HL-60 (cell line): ENCODE measurements at regions not wholly inside any gene's neighbourhood (a gene's known extent, or its start where the extent isn't known, plus 50 kb on each side); places are given as distances from the start of the nearest gene placed in this dataset.

Experiments
- DNase-seq, 2 experiments: peaks; one replicate each; pipeline ENCODE4 v3.0.0-alpha.2; 2010 to 2020; ENCODE audit warnings: low read depth in 1 of 2, low spot score in 1 of 2
- H3K27ac ChIP-seq: fragments of 250-450 bp; sonication (Bioruptor Pico); replicated peaks from 2 replicates; pipeline ENCODE4 v1.5.1; 2020; ENCODE audit warnings: mild to moderate bottlenecking, moderate library complexity
- H3K27me3 ChIP-seq: fragments of 250-450 bp; sonication (Bioruptor Pico); 2 replicates; pipeline ENCODE4 v1.5.1; 2021; ENCODE audit warnings: mild to moderate bottlenecking, moderate library complexity; ENCODE audit not compliant: insufficient read depth, poor library complexity, severe bottlenecking
- H3K4me3 ChIP-seq: replicated peaks from 2 replicates; pipeline ENCODE4 v1.5.1; 2011; ENCODE audit warnings: mild to moderate bottlenecking, control low read depth, low read length; ENCODE audit not compliant: insufficient read depth
- GABPA ChIP-seq: IDR thresholded peaks from 2 replicates; pipeline ENCODE4 v1.6.1; 2012; ENCODE audit warnings: low read depth
- POLR2AphosphoS5 ChIP-seq: IDR thresholded peaks from 2 replicates; pipeline ENCODE4 v1.6.1; 2012; ENCODE audit warnings: low read depth
- SPI1 ChIP-seq: IDR thresholded peaks from 2 replicates; pipeline ENCODE4 v1.6.1; 2012; ENCODE audit warnings: low read depth, mild to moderate bottlenecking, borderline replicate concordance
- TF ChIP-seq, protein P1 (sequence below): IDR thresholded peaks from 2 replicates; pipeline ENCODE4 v1.6.1; 2012; ENCODE audit warnings: low read depth; ENCODE audit not compliant: insufficient replicate concordance
- TF ChIP-seq, protein P2 (sequence below): IDR thresholded peaks from one replicate; pipeline ENCODE4 v1.5.1; 2011; ENCODE audit warnings: low read length, control low read depth, inconsistent platforms; ENCODE audit not compliant: insufficient read depth

DNA sequence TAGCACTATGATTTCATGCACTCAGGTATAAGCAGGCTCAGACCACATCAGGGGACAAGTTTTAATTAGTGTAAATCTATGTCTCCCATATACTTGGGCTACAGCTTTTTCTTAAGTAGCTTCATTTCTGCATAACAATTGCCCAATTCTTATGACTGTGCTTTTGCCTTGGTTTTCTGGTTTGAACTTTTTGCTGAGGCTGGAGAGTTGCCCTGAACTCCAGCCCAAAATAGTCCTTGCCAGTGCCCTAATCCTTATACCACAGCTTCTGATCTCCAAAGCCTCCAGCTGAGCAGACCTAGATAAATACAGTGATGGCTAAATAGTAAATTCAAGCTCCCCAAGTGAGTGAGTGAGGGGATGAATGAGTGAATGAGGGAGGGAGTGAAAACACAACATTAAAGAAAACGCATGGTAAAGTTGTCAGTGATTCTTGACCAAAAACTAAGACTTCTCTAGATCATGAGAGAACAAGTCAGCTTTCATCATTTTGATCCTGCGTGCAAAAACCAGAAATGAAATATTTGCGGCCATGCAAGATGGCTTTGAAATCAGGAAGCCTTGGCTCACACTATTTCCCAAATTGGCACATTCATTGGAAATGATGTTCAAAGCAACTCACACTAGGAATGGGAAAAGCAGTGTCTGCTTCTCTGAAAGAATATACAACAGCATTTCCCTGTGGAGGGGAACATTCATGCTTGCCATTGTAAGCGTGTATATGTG lies 437.1 kb upstream of the CTSO start:
- no peak for DNase-seq
- Histone ChIP-seq H3K4me3 (no peak overlapping the region), H3K27me3 (no peaks in the 10 kb centered on the region), H3K27ac (no peak overlapping the region)
- TF ChIP-seq, protein P1, sequence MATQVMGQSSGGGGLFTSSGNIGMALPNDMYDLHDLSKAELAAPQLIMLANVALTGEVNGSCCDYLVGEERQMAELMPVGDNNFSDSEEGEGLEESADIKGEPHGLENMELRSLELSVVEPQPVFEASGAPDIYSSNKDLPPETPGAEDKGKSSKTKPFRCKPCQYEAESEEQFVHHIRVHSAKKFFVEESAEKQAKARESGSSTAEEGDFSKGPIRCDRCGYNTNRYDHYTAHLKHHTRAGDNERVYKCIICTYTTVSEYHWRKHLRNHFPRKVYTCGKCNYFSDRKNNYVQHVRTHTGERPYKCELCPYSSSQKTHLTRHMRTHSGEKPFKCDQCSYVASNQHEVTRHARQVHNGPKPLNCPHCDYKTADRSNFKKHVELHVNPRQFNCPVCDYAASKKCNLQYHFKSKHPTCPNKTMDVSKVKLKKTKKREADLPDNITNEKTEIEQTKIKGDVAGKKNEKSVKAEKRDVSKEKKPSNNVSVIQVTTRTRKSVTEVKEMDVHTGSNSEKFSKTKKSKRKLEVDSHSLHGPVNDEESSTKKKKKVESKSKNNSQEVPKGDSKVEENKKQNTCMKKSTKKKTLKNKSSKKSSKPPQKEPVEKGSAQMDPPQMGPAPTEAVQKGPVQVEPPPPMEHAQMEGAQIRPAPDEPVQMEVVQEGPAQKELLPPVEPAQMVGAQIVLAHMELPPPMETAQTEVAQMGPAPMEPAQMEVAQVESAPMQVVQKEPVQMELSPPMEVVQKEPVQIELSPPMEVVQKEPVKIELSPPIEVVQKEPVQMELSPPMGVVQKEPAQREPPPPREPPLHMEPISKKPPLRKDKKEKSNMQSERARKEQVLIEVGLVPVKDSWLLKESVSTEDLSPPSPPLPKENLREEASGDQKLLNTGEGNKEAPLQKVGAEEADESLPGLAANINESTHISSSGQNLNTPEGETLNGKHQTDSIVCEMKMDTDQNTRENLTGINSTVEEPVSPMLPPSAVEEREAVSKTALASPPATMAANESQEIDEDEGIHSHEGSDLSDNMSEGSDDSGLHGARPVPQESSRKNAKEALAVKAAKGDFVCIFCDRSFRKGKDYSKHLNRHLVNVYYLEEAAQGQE = no peak
- TF ChIP-seq, protein P2, sequence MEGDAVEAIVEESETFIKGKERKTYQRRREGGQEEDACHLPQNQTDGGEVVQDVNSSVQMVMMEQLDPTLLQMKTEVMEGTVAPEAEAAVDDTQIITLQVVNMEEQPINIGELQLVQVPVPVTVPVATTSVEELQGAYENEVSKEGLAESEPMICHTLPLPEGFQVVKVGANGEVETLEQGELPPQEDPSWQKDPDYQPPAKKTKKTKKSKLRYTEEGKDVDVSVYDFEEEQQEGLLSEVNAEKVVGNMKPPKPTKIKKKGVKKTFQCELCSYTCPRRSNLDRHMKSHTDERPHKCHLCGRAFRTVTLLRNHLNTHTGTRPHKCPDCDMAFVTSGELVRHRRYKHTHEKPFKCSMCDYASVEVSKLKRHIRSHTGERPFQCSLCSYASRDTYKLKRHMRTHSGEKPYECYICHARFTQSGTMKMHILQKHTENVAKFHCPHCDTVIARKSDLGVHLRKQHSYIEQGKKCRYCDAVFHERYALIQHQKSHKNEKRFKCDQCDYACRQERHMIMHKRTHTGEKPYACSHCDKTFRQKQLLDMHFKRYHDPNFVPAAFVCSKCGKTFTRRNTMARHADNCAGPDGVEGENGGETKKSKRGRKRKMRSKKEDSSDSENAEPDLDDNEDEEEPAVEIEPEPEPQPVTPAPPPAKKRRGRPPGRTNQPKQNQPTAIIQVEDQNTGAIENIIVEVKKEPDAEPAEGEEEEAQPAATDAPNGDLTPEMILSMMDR = no peak
- no peak for TF ChIP-seq SPI1
- TF ChIP-seq POLR2AphosphoS5 = no peak
- no peak for TF ChIP-seq GABPA

DNA sequence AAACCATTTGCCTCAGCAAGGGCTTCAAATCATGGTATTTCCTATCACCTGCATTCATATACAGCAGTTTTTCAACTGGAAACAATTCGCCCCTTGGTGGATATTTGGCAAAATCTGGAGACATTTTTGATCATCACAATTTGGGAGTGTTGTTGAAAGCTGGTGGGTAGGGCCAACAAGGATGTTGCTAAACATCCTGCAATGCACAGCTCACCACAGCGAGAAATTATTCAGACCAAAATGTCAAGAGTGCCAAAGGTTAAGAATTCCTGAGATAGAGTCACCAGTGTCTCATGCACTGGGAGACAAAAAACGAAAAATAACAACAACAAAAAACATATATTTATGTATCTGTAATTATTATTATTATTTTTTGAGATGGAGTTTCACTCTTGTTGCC lies 435.2 kb upstream of the CTSO start:
- no peak overlapping the region for H3K4me3 ChIP-seq
- H3K27ac ChIP-seq = no peak overlapping the region
- H3K27me3 ChIP-seq = no peaks in the 10 kb centered on the region
- TF ChIP-seq, protein P2 = no peak
- no peak for TF ChIP-seq POLR2AphosphoS5
- no peak for TF ChIP-seq GABPA
- TF ChIP-seq SPI1 = no peak
- TF ChIP-seq, protein P1 = no peak
- DNase-seq = no peak

DNA sequence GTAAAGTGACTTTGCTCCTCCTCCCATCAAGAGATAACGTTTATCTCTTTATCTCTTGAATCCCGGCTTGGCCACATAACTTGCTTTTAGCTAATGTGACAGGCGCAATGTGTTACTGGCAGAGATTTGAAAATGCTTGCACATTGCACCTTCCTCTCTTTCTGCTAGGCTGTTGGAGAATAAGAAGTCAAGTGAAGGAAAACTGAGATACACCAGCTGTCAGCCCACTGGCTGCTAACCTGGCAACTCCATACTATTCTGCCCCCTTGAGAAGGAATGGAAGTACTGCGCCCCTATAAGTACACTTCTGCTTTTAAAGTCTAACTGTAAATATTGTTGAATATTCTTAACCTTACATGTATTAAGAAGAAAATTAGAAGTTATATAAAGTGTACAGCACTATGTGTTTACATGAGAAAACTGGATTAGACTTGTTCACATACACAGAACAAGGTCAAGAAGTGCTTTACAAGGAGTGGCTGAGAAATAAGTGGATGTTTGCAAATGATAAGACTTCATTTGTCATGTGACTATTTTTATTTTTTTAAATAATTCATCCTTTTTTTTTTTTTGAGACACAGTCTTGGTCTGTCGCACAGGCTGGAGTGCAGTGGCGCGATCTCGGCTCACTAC lies 424.5 kb upstream of the CTSO start:
- H3K27me3 ChIP-seq = no peaks in the 10 kb centered on the region
- no peak overlapping the region for H3K27ac ChIP-seq
- DNase-seq = no peak
- peak; percentile 73; the same call in 1 of the 2 replicates for TF ChIP-seq SPI1
- TF ChIP-seq, protein P2 = peak; percentile 6
- TF ChIP-seq, protein P1 = no peak
- no peak for TF ChIP-seq GABPA
- TF ChIP-seq POLR2AphosphoS5 = no peak
- no peak overlapping the region for H3K4me3 ChIP-seq
